NCI-H2196 (cell line): ENCODE measurements at regions not wholly inside any gene's neighbourhood (a gene's known extent, or its start where the extent isn't known, plus 50 kb on each side); places are given as distances from the start of the nearest gene placed in this dataset.
A peak's percentile ranks its signal among the peaks of the same experiment; 100 is the strongest.
"Not testable (repeated sequence)": the region's sequence is repeated elsewhere in the genome, so short reads cannot be mapped to it uniquely, and the experiment has no call there.

Source experiments
- DNase-seq: peaks from one replicate; lab custom pipeline; 2025; ENCODE audit not compliant: unreplicated experiment; lab: John Stamatoyannopoulos, UW

- no peak for DNase-seq
Observed at GRCh38 chr2:129518937-129519336, 460.5 kb upstream of the RAB6C start.

DNA sequence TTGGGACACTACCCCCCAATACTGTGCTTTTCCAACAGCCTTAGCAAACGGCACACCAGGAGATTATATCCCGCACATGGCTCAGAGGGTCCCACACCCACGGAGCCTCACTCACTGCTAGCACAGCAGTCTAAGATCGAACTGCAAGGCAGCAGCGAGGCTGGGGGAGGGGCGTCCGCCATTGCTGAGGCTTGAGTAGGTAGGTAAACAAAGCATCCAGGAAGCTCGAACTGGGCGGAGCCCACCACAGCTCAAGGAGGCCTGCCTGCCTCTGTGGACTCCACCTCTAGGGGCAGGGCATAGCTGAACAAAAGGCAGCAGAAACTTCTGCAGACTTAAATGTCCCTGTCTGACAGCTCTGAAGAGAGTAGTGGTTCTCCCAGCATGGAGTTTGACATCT, 447.3 kb upstream of the RAB6C start:
- not testable (repeated sequence) for DNase-seq

GRCh38 chr2:129548880-129549279, 430.6 kb upstream of the RAB6C start:
- DNase-seq, result no peak

DNA sequence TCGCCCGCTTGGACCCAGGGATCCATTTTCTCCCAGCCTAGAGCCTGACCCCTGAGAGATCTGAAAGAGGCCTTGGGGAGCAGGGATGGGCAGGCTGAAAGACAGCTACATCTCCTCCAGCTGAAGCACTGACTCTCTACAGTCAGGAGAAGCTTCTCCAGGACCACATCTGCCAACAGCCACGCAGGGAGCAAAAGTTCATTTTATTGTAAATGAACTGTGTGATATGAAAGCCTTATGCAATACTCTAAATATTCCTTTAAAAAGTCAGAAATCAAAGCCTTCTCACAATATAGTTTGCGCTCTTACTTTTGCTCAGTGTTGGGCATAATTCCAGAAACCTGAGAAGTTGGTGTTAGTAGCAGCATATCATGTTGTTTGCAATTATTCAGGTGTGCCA, 428.9 kb upstream of the RAB6C start:
- DNase-seq, result no peak

DNA sequence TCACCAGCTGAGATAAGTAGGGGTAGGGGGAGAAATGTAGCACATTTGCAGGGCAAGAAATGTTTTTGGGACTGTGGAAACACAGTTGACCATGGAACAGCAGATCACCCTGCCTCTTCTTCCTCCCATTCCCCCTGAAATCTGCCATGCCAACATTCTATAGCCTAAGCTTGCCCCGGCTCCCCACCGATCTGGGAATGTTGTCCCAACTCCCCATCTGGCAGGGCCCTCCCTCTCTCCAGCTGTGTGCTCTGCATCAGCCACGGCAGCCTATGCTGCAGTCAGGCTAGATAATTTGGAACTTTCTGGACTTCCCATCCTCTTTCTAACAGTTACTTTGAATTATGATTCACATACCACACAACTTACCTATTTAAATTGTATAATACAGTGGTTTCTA, 425.1 kb upstream of the RAB6C start:
- no peak for DNase-seq

DNA sequence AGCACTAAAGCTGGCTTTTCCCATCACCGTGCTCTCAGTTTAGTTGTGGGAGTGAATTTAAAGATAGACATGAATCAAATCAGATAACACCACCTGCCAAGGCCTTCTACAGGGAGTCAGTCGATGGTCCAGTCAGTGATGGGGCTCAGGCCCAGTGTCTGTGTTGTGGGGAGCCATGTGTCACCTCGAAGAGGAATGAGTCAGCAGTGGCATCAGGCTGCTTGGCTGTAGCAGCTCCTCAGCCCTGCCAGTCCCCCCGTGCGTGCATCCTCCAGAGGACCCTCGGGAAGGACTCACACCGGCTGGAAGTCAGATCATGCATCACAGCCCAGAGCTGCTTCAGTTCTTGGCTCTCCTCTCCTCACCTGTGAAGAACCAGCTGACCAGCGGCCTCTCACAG, 420.4 kb upstream of the RAB6C start:
- DNase-seq, result no peak

GRCh38 chr2:129565551-129566109, 413.8 kb upstream of the RAB6C start:
- DNase-seq, result no peak

DNA sequence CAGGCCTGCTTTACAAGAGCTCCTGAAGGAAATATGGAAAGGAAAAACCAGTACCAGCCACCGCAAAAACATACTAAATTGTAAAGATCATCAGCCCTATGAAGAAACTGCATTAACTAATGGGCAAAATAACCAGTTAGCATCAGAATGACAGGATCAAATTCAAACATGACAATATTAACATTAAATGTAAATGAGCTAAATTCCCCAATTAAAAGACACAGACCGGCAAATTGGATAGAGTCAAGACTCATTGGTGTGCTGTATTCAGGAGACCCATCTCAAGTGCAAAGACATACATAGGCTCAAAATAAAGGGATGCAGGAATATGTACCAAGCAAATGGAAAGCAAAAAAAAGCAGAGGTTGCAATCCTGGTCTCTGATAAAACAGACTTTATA, 408.7 kb upstream of the RAB6C start:
- DNase-seq, result not testable (repeated sequence)

GRCh38 chr2:129575431-129575830, 404.0 kb upstream of the RAB6C start:
- no peak for DNase-seq

DNA sequence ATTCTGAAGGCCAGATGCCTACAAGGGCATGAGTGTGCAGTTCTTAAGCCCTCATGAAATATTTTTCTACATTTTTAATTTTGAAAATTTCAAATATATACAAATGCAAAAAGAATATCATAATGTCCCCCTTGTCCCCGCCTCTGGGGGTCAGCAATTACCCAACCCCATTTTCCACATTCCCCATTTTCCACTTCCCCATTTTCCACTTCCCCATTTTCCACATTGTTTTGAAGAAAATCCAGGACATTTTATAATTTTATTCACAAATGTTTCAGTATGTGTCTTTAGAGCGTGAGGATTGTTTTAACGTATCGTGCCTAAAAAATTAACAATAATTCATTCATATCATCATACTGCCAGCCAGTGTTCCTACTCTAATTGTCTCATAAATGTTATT, 403.6 kb upstream of the RAB6C start:
- no peak for DNase-seq

DNA sequence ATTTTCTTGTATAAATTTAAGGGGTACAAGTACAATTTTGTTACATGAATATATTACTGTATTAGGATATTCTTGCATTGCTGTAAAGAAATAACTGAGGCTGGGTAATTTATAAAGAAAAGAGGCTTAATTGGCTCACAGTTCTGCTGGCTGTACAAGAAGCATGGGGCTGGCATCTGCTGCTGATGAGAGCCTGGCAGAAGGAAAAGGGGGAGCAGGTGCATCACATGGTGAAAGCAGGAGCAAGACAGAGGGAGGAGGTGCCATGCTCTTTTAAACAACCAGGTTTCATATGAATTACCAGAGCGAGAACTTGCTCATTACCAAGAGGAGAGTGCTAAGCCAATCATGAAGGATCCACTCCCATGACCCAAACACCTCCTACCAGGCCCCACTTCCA, 399.5 kb upstream of the RAB6C start:
- DNase-seq, result no peak

- no peak for DNase-seq
Observed at GRCh38 chr2:129585760-129586159, 393.7 kb upstream of the RAB6C start.

GRCh38 chr2:129587426-129588064, 391.9 kb upstream of the RAB6C start:
- DNase-seq, result no peak

DNA sequence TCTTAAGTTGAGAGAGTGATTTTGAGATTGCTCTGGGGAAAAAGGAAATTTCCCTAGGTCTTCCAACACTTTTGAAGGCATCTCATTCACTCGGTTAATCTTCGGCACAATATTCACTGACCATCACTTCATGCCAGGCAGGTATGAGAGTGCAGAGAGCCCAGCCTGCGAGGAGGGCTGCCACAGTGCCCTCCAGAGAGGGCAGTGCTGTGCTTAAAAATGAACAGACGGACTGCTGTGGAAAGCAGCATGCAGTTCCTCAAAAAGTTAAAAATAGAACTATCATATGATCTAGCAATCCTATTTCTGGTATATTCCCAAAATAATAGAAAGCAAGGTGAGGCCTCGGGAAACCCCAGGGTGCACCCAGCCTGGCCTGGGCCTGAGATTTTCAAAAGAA, 374.9 kb upstream of the RAB6C start:
- no peak for DNase-seq

GRCh38 chr2:129605646-129606045, 373.8 kb upstream of the RAB6C start:
- DNase-seq, result no peak

- no peak for DNase-seq
Observed at GRCh38 chr2:129606496-129607270, 372.8 kb upstream of the RAB6C start.

- no peak for DNase-seq
Observed at GRCh38 chr2:129609224-129609623, 370.2 kb upstream of the RAB6C start.

DNA sequence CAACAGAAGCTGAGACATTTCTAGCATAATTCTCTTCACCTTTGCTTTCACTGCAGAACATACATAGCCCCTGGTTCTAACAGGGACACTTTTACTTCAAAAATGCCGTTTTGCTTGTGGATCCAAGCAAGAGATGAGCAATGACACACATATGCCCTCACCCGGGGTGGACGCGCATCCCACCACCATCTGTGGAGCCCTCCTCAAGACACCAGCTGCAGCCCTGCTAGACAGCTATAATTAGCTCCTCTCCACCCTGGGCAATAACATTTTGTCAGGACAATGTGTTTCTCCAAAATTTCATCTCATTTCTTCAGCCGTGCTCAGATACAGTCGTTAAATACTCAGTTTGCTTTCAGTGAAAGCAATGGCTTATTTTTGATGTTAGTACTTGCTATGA, 368.7 kb upstream of the RAB6C start:
- no peak for DNase-seq

DNA sequence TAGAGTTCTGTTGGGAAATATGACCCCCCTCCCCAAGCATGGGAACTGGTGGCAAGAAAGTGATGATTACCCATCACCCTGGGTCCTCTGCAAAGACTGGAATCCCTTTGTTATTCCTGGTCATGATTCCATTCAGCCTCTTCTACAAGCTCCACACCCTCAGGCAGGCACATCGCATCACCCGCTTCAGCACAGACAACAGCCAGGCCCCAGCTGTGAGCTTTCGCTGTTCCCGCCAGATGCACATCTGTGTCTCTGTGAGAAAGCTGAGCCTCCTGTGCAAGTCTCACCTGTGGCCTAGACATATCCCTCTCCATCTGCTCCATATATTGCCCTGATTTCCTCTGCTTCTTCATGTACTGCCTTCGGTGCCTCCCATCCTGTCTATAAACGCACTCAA, 368.0 kb upstream of the RAB6C start:
- DNase-seq, result no peak

GRCh38 chr2:129619471-129619870, 360.0 kb upstream of the RAB6C start:
- peak; percentile 74 for DNase-seq

GRCh38 chr2:129620411-129620810, 359.1 kb upstream of the RAB6C start:
- no peak for DNase-seq

GRCh38 chr2:129623783-129624182, 355.7 kb upstream of the RAB6C start:
- DNase-seq, result no peak
